Karpas-422 (cell line): ENCODE measurements at regions not wholly inside any gene's neighbourhood (a gene's known extent, or its start where the extent isn't known, plus 50 kb on each side); places are given as distances from the start of the nearest gene placed in this dataset.

ENCODE experiments used
- DNase-seq: peaks from one replicate; pipeline ENCODE4 v3.0.0-alpha.2; 2015
- H2AFZ ChIP-seq: fragments of 200-600 bp; sonication (generic); 2 replicates; pipeline ENCODE4 v1.6.1; 2014; ENCODE audit warnings: antibody characterized with exemption, low read length, mixed read lengths
- H3K27ac ChIP-seq: fragments of 200-600 bp; sonication (generic); 2 replicates; pipeline ENCODE4 v1.5.1; 2014; ENCODE audit warnings: mild to moderate bottlenecking, low read length, moderate library complexity
- H3K27me3 ChIP-seq: fragments of 200-600 bp; sonication (generic); 2 replicates; pipeline ENCODE4 v1.6.1; 2014; ENCODE audit warnings: low read length, mixed read lengths
- H3K36me3 ChIP-seq: fragments of 200-600 bp; sonication (generic); 2 replicates; pipeline ENCODE4 v1.6.1; 2014; ENCODE audit warnings: low read length, mixed read lengths; ENCODE audit not compliant: insufficient read depth
- H3K4me1 ChIP-seq: fragments of 200-600 bp; sonication (generic); 2 replicates; pipeline ENCODE4 v1.6.1; 2014; ENCODE audit warnings: mild to moderate bottlenecking, low read length, mixed read lengths
- H3K4me2 ChIP-seq: fragments of 200-600 bp; sonication (generic); 2 replicates; pipeline ENCODE4 v1.6.1; 2014; ENCODE audit warnings: low read length, low read depth, mild to moderate bottlenecking; ENCODE audit not compliant: poor library complexity, severe bottlenecking
- H3K4me3 ChIP-seq: fragments of 200-600 bp; sonication (generic); 2 replicates; pipeline ENCODE4 v1.5.1; 2014; ENCODE audit warnings: mild to moderate bottlenecking, antibody characterized with exemption, low read length, mixed read lengths
- H3K79me2 ChIP-seq: fragments of 200-600 bp; sonication (generic); 2 replicates; pipeline ENCODE4 v1.6.1; 2014; ENCODE audit warnings: mild to moderate bottlenecking, low read length, mixed read lengths
- H3K9ac ChIP-seq: fragments of 200-600 bp; sonication (generic); 2 replicates; pipeline ENCODE4 v1.6.0; 2014; ENCODE audit warnings: low read length
- H3K9me2 ChIP-seq: fragments of 200-600 bp; sonication (generic), shearing (Covaris generic); replicated peaks from 2 replicates; pipeline ENCODE4 v1.6.0; 2014; ENCODE audit warnings: mild to moderate bottlenecking, low read length, moderate library complexity; ENCODE audit not compliant: insufficient read depth
- H3K9me3 ChIP-seq: fragments of 300-700, 200-600 bp; sonication (generic); 2 replicates; pipeline ENCODE4 v1.6.1; 2014; ENCODE audit warnings: low read length, mixed read lengths
- H4K20me1 ChIP-seq: fragments of 200-600 bp; sonication (generic); 2 replicates; pipeline ENCODE4 v1.6.1; 2014; ENCODE audit warnings: mild to moderate bottlenecking, antibody characterized with exemption, low read length, low read depth; ENCODE audit not compliant: insufficient read depth

- no peaks in the 10 kb centered on the region for H3K9me2 ChIP-seq
- no peaks in the 10 kb centered on the region for H3K79me2 ChIP-seq
- H2AFZ ChIP-seq: no peak overlapping the region
- no peak overlapping the region for H3K27ac ChIP-seq
- no peaks in the 10 kb centered on the region for H3K4me1 ChIP-seq
- no peaks in the 10 kb centered on the region for H3K27me3 ChIP-seq
- H3K4me2 ChIP-seq: no peak overlapping the region
- no peaks in the 10 kb centered on the region for H3K36me3 ChIP-seq
- no peak overlapping the region for H3K4me3 ChIP-seq
- H3K9me3 ChIP-seq: no peaks in the 10 kb centered on the region
- H3K9ac ChIP-seq: no peak overlapping the region
- no peak for DNase-seq
- H4K20me1 ChIP-seq: no peaks in the 10 kb centered on the region
These were observed 212.0 kb downstream of the PRDM2 start for GRCh38 chr1:13911697-13912619.

DNA sequence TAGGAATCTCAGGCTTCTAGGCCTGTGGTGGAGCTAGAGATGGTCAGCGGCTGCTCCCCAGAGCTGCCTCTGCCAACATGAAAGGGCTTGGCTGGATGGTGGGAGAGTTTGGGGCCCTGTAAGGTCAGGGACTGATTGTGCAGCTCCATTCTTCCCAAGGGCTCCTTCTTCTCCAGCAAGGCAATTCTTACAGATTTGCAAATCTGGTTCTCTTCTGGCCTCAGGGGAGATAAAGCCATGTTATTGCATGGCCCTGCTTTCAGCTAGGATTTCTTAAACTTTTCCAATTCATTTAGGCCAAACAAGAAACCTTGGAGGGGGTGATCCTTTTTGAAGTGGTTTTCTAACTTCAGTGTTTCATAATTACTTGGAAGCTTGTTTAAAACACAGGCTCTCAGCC is 213.4 kb downstream of the PRDM2 start:
- Histone ChIP-seq H3K9me2 (no peaks in the 10 kb centered on the region), H3K9ac (no peak overlapping the region), H3K4me2 (no peak overlapping the region), H3K4me3 (no peak overlapping the region), H3K36me3 (no peaks in the 10 kb centered on the region), H3K27ac (no peak overlapping the region), H2AFZ (no peak overlapping the region), H3K4me1 (no peaks in the 10 kb centered on the region), H3K27me3 (no peaks in the 10 kb centered on the region), H4K20me1 (no peaks in the 10 kb centered on the region), H3K79me2 (no peaks in the 10 kb centered on the region), H3K9me3 (no peaks in the 10 kb centered on the region)
- no peak for DNase-seq

DNA sequence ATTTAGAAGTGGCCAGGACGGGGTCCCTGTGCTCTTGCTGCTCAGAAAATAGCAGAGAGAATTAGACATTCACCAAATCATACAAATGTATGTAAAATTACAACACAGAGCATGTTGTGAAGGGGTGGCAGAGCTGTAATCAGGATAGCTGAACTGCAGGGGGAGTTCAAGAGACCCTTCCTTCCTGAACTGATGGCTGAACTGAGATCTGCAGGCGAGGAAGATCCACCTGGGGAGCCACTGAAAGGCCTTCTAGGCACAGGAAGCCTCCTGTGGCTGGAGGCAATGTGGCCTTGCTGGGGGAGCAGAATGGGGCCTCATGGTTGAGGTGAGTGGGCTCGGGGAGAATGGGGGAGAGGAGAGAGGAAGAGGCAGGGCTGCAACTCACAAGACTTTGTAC is 216.5 kb downstream of the PRDM2 start:
- DNase-seq: no peak
- no peaks in the 10 kb centered on the region for H3K79me2 ChIP-seq
- no peaks in the 10 kb centered on the region for H3K9me3 ChIP-seq

DNA sequence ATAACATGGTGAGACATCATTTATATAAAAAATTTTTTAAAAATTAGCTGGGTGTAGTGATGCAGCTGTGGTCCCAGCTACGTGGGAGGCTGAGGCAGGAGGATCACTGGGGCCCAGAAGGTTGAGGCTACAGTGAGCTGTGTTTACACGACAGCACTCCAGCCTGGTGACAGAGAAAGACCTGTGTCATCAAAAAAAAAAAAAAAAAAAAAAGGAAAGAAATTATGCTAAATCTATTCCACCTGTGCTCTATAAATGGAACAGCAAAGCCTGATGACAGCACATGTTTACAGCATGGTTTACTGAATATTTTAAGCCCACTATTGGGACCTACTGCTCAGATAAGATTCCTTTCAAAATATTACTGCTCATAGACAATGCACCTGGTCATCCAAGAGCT is 217.6 kb downstream of the PRDM2 start:
- Histone ChIP-seq H3K27me3 (peaks cover 3% of the 10 kb centered on the region; the same call in 1 of the 2 replicates), H3K9me3 (no peaks in the 10 kb centered on the region), H3K27ac (no peak overlapping the region), H3K4me2 (no peak overlapping the region), H4K20me1 (no peaks in the 10 kb centered on the region), H3K9me2 (no peaks in the 10 kb centered on the region; the same call in 1 of the 2 replicates), H3K4me3 (no peak overlapping the region), H3K9ac (no peak overlapping the region), H3K4me1 (no peaks in the 10 kb centered on the region), H3K36me3 (no peaks in the 10 kb centered on the region), H2AFZ (no peak overlapping the region), H3K79me2 (no peaks in the 10 kb centered on the region)
- DNase-seq: no peak

More for the DNA sequence above, 216.5 kb downstream of the PRDM2 start:
- no peak overlapping the region for H3K4me3 ChIP-seq
- no peaks in the 10 kb centered on the region for H3K4me1 ChIP-seq
- no peaks in the 10 kb centered on the region for H3K36me3 ChIP-seq
- no peak overlapping the region for H3K4me2 ChIP-seq
- H3K9me2 ChIP-seq: no peaks in the 10 kb centered on the region; the same call in 1 of the 2 replicates
- H3K9ac ChIP-seq: no peak overlapping the region
- no peaks in the 10 kb centered on the region for H4K20me1 ChIP-seq
- H2AFZ ChIP-seq: no peak overlapping the region
- H3K27me3 ChIP-seq: peaks cover 3% of the 10 kb centered on the region; the same call in 1 of the 2 replicates
- H3K27ac ChIP-seq: no peak overlapping the region

DNA sequence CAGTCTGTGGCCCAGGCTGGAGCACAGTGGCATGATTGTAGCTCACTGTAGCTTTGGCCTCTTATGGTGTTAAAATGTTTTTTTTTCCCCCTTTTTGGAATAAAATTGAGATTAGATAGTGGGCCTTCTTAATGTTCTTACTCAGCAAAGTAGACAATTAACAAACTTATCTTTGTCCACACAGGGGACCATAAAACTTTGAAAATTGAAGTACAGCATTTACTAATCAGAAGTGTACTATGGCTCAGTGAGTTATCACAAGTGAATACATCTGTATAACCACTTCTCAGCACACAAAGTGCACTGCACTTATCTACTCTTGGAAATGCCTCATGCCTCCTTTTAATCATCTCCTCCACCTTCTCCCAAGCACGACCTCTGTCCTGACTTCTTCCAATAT is 218.9 kb downstream of the PRDM2 start:
- H3K79me2 ChIP-seq: no peaks in the 10 kb centered on the region
- no peak overlapping the region for H3K9ac ChIP-seq
- H3K4me3 ChIP-seq: no peak overlapping the region
- no peak overlapping the region for H3K27ac ChIP-seq
- H4K20me1 ChIP-seq: no peaks in the 10 kb centered on the region
- DNase-seq: no peak
- H3K4me1 ChIP-seq: no peaks in the 10 kb centered on the region
- H2AFZ ChIP-seq: no peak overlapping the region
- peaks cover 3% of the 10 kb centered on the region; the same call in 1 of the 2 replicates for H3K27me3 ChIP-seq
- no peaks in the 10 kb centered on the region; the same call in 1 of the 2 replicates for H3K9me2 ChIP-seq
- H3K36me3 ChIP-seq: no peaks in the 10 kb centered on the region
- no peaks in the 10 kb centered on the region for H3K9me3 ChIP-seq
- no peak overlapping the region for H3K4me2 ChIP-seq

GRCh38 chr1:13921190-13921589 is 221.2 kb downstream of the PRDM2 start:
- Histone ChIP-seq H3K4me1 (no peaks in the 10 kb centered on the region), H3K36me3 (no peaks in the 10 kb centered on the region), H3K9me2 (no peaks in the 10 kb centered on the region; the same call in 1 of the 2 replicates), H3K9me3 (no peaks in the 10 kb centered on the region), H3K9ac (no peak overlapping the region), H3K4me2 (no peak overlapping the region), H3K27ac (no peak overlapping the region), H2AFZ (no peak overlapping the region), H4K20me1 (no peaks in the 10 kb centered on the region), H3K4me3 (no peak overlapping the region), H3K27me3 (peaks cover 3% of the 10 kb centered on the region; the same call in 1 of the 2 replicates), H3K79me2 (no peaks in the 10 kb centered on the region)
- DNase-seq: no peak

GRCh38 chr1:13922466-13923110 is 222.6 kb downstream of the PRDM2 start:
- Histone ChIP-seq H3K36me3 (no peaks in the 10 kb centered on the region), H3K9ac (no peak overlapping the region), H3K27me3 (peaks cover 3% of the 10 kb centered on the region; the same call in 1 of the 2 replicates), H3K4me3 (no peak overlapping the region), H3K79me2 (no peaks in the 10 kb centered on the region), H3K9me3 (no peaks in the 10 kb centered on the region), H3K27ac (no peak overlapping the region), H3K9me2 (no peaks in the 10 kb centered on the region; the same call in 1 of the 2 replicates), H4K20me1 (no peaks in the 10 kb centered on the region), H2AFZ (no peak overlapping the region), H3K4me2 (no peak overlapping the region), H3K4me1 (no peaks in the 10 kb centered on the region)
- DNase-seq: no peak

GRCh38 chr1:13926556-13926955 is 226.6 kb downstream of the PRDM2 start:
- no peak overlapping the region for H2AFZ ChIP-seq
- no peak overlapping the region for H3K4me3 ChIP-seq
- H3K27ac ChIP-seq: no peak overlapping the region
- no peaks in the 10 kb centered on the region for H3K4me1 ChIP-seq
- H3K9me2 ChIP-seq: no peaks in the 10 kb centered on the region
- H3K4me2 ChIP-seq: no peak overlapping the region
- H3K36me3 ChIP-seq: no peaks in the 10 kb centered on the region
- DNase-seq: no peak
- H4K20me1 ChIP-seq: no peaks in the 10 kb centered on the region
- no peaks in the 10 kb centered on the region for H3K27me3 ChIP-seq
- H3K9ac ChIP-seq: no peak overlapping the region
- H3K79me2 ChIP-seq: no peaks in the 10 kb centered on the region
- no peaks in the 10 kb centered on the region for H3K9me3 ChIP-seq
